Fibroblast of lung (primary cell): ENCODE measurements at regions not wholly inside any gene's neighbourhood (a gene's known extent, or its start where the extent isn't known, plus 50 kb on each side); places are given as distances from the start of the nearest gene placed in this dataset.

Experiments used
- EZH2 ChIP-seq: IDR thresholded peaks from 2 replicates; pipeline ENCODE4 v1.5.1; 2012; ENCODE audit warnings: low read length, control low read depth, mild to moderate bottlenecking; ENCODE audit errors: missing control alignments
- TF ChIP-seq, protein P1 (sequence below), 2 donors: IDR thresholded peaks in 1 of 2; conservative IDR thresholded peaks in 1 of 2; 1 replicate in 1 of 2; 2 replicates in 1 of 2; pipeline ENCODE4 v1.5.1; 2011 to 2012; ENCODE audit warnings: low read length in 2 of 2, control low read depth in 1 of 2, inconsistent platforms in 1 of 2, low read depth in 1 of 2, mild to moderate bottlenecking in 1 of 2

GRCh38 chr16:75836347-75837010 is 110.2 kb upstream of the CPHXL start:
- no peak for TF ChIP-seq EZH2
- TF ChIP-seq, protein P1, sequence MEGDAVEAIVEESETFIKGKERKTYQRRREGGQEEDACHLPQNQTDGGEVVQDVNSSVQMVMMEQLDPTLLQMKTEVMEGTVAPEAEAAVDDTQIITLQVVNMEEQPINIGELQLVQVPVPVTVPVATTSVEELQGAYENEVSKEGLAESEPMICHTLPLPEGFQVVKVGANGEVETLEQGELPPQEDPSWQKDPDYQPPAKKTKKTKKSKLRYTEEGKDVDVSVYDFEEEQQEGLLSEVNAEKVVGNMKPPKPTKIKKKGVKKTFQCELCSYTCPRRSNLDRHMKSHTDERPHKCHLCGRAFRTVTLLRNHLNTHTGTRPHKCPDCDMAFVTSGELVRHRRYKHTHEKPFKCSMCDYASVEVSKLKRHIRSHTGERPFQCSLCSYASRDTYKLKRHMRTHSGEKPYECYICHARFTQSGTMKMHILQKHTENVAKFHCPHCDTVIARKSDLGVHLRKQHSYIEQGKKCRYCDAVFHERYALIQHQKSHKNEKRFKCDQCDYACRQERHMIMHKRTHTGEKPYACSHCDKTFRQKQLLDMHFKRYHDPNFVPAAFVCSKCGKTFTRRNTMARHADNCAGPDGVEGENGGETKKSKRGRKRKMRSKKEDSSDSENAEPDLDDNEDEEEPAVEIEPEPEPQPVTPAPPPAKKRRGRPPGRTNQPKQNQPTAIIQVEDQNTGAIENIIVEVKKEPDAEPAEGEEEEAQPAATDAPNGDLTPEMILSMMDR (conservative IDR thresholded peaks at IDR 0.05 in 1 of 2, IDR thresholded peaks at IDR 0.05 in 1 of 2; ENCODE audit: low read depth in 1 of 2, low read length in 2 of 2) = no peak
